Choroid plexus epithelial cell (primary cell): ENCODE measurements at regions not wholly inside any gene's neighbourhood (a gene's known extent, or its start where the extent isn't known, plus 50 kb on each side); places are given as distances from the start of the nearest gene placed in this dataset.

Experiments
- DNase-seq: peaks from one replicate; pipeline ENCODE4 v3.0.0-alpha.2; 2010; ENCODE audit warnings: low read depth
- H3K4me3 ChIP-seq: 2 replicates; pipeline ENCODE4 v1.5.1; 2011; ENCODE audit warnings: low read depth, mild to moderate bottlenecking, control low read depth, low read length, moderate library complexity
- TF ChIP-seq, protein P1 (sequence below): conservative IDR thresholded peaks from 2 replicates; pipeline ENCODE4 v1.5.1; 2011; ENCODE audit warnings: low read depth, mild to moderate bottlenecking, control low read depth, inconsistent platforms, low read length, moderate library complexity

DNA sequence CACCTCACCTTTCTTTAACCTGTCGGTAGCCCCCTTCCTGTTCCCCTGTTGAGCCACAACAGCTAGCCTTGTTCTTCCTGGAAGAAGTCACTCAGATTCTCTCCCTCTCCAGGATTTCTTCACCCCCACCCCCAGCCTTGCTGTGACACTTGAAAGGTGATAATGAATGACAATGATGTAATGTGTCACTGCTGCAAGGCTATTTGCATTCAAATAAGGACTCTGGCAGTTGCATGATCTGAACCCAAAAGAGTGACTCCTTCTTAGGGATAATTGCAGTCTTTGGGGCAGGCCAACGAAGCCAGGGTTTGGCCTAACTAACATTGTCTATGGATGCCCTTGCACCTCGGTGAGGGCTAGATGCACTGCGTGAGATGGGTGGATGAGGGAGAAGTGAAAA, 154.4 kb upstream of the CLINT1 start:
- no peak overlapping the region for H3K4me3 ChIP-seq
- TF ChIP-seq, protein P1, sequence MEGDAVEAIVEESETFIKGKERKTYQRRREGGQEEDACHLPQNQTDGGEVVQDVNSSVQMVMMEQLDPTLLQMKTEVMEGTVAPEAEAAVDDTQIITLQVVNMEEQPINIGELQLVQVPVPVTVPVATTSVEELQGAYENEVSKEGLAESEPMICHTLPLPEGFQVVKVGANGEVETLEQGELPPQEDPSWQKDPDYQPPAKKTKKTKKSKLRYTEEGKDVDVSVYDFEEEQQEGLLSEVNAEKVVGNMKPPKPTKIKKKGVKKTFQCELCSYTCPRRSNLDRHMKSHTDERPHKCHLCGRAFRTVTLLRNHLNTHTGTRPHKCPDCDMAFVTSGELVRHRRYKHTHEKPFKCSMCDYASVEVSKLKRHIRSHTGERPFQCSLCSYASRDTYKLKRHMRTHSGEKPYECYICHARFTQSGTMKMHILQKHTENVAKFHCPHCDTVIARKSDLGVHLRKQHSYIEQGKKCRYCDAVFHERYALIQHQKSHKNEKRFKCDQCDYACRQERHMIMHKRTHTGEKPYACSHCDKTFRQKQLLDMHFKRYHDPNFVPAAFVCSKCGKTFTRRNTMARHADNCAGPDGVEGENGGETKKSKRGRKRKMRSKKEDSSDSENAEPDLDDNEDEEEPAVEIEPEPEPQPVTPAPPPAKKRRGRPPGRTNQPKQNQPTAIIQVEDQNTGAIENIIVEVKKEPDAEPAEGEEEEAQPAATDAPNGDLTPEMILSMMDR, result no peak
- DNase-seq, result no peak

DNA sequence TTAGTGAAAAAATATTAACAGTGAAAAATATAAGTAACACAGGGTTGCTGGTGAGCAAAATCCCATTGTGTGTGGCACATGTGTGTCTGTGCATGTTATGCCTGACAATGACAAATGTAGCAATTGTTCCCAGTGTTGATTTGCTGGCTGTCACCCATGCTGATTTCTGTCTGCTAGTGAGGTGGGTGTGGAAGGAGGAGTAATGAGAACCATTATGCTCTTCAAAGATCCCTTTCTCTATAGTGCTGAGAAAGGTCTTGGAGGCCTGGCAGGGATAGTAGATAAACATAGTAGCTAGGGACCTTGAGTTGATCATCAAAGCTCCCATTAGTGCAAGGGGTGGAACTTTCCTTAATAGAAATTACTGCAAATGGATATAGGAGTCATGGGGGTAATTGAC, 152.5 kb upstream of the CLINT1 start:
- TF ChIP-seq, protein P1, result no peak
- DNase-seq, result no peak
- H3K4me3 ChIP-seq, result no peak overlapping the region

DNA sequence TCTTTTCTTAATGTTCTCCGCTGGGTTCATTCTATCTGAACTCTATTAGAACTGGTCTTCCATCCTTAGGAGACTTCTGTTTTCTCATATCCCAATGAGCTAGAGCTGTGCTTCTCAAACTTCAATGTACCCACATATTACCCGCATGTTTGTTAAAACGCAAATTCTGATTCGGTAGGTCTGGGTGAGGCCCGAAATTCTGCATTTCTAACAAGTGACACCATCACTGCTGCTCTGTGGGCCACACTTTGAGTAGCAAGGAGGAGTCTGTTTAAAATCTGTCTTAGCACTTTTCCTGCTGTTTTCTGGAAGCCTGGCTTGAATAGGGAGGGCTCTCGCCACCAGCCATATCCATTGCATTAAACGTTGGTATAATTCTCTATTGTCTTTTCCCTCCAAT, 151.9 kb upstream of the CLINT1 start:
- TF ChIP-seq, protein P1, result no peak
- no peak for DNase-seq

DNA sequence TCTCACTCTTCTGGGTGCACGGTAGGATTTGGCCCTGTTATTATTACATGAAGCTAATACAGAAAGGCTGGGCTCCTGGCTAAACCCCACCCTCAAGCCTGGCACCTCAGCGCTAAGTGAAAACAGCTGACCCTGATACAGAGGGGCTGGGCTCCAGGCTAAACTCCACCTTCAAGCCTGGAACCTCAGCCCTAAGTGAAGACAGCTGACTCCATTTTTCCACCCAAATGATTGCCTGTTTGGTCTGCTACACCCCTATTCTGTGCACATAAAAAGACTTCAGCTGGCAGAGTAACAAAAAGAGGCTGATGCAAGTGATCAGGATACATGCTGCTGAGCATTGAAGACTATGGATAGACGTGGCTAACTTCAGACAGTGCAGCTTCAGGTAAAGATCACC, 148.4 kb upstream of the CLINT1 start:
- no peak for DNase-seq
- no peak overlapping the region for H3K4me3 ChIP-seq
- TF ChIP-seq, protein P1, result no peak

More for the DNA sequence above, 151.9 kb upstream of the CLINT1 start:
- H3K4me3 ChIP-seq, result no peak overlapping the region

DNA sequence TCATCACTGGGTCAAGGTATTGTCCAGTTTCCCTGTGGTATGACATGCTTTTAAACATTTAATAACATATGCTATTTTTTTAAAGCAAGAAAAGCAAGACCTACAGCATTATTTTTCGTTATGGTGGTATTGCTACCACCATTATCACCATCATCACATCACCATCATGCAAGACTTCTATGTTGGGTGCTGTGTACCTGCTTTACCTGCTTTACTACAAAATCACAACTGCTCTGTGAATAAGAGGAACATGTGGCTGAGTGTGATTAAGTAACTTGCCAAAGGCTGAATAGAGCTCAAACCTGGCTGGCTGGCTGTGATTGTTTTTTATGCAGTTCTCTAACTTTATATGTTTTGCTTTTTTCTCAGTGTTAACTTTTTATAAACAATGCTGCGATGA, 140.8 kb upstream of the CLINT1 start:
- DNase-seq, result no peak
- TF ChIP-seq, protein P1, result no peak
- H3K4me3 ChIP-seq, result no peak overlapping the region

DNA sequence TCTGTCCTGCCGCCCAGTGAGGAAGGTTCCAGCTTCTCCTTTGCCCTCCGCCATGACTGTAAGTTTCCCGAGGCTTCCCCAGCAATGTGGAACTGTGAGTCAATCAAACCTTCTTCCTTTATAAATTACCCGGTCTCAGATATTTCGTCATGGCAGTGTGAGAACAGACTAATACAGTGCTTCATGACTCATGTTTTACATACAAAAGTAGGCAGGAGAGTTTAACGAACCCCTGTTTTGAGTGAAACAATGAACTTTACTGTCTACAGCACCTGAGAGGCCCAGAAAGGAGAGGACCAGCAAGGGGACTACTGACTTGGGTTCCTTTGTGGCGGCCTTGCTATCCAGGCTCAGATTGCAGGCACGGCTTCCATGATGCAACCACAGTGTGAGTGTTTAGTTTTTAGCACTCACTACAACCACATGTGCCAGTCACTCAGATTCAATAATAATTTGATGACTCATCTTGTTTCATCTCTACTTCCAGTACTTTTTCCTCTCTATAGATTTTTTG, 139.1 kb upstream of the CLINT1 start:
- no peak overlapping the region for H3K4me3 ChIP-seq
- TF ChIP-seq, protein P1, result no peak
- DNase-seq, result peak; percentile 45

DNA sequence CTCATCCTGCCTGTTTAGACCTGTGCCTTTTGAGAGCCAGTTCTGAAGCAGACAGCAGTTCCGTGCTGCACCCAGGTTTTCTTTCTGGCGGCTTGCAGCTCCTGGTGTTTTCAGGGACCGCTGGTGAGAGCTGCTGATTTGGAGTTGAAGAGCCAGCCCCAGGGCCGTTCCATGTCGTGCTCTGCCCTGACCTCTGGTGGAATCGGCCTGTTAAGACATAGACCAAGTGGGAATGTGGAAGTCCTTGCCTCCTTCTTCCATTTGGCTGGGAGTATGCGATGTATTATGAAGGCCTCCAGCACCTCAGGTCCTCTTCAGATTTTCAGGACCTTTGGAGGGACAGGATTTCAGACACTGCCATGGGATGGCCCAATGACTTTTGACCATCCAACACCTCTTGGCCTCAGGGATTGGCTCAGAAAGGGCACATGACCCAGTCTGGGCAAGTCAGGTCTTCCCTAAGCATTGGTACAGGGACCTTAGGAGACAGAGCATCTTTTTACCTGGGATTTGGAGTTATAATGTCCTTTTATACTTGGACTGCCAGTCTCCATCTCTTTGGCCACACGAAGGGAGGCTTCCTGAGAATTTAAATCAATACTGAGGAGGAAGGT, 136.1 kb upstream of the CLINT1 start:
- H3K4me3 ChIP-seq, result no peak overlapping the region
- TF ChIP-seq, protein P1, result peak; percentile 82
- DNase-seq, result peak; percentile 78
